ENCODE measurements at regions not wholly inside any gene's neighbourhood (a gene's known extent, or its start where the extent isn't known, plus 50 kb on each side); places are given as distances from the start of the nearest gene placed in this dataset.

- no peaks in the 10 kb centered on the region for H3K27me3 ChIP-seq (ENCODE audit: insufficient read depth, poor library complexity, severe bottlenecking)
- no peak overlapping the region for H3K27ac ChIP-seq (replicated peaks)
- no peak for DNase-seq (ENCODE audit: low read depth in 1 of 2, low spot score in 1 of 2)
- TF ChIP-seq CTCF (IDR thresholded peaks at IDR 0.05; ENCODE audit: insufficient read depth, low read length) = no peak
- TF ChIP-seq SPI1 (IDR thresholded peaks at IDR 0.05; ENCODE audit: borderline replicate concordance, low read depth) = no peak
- no peak for TF ChIP-seq REST (IDR thresholded peaks at IDR 0.05; ENCODE audit: insufficient replicate concordance, low read depth)
- no peak for TF ChIP-seq GABPA (IDR thresholded peaks at IDR 0.05; ENCODE audit: low read depth)
- TF ChIP-seq POLR2AphosphoS5 (IDR thresholded peaks at IDR 0.05; ENCODE audit: low read depth) = no peak
- H3K4me3 ChIP-seq (replicated peaks; ENCODE audit: insufficient read depth, low read length) = no peak overlapping the region
Observed at GRCh38 chr4:187814737-187815465, 180.7 kb upstream of the ZFP42 start.

- Histone ChIP-seq H3K27me3 (ENCODE audit: insufficient read depth, poor library complexity, severe bottlenecking) (no peaks in the 10 kb centered on the region), H3K4me3 (replicated peaks; ENCODE audit: insufficient read depth, low read length) (no peak overlapping the region), H3K27ac (replicated peaks) (no peak overlapping the region)
- no peak for DNase-seq (ENCODE audit: low read depth in 1 of 2, low spot score in 1 of 2)
- TF ChIP-seq POLR2AphosphoS5 (IDR thresholded peaks at IDR 0.05; ENCODE audit: low read depth) = no peak
- no peak for TF ChIP-seq CTCF (IDR thresholded peaks at IDR 0.05; ENCODE audit: insufficient read depth, low read length)
- TF ChIP-seq SPI1 (IDR thresholded peaks at IDR 0.05; ENCODE audit: borderline replicate concordance, low read depth) = no peak
- TF ChIP-seq GABPA (IDR thresholded peaks at IDR 0.05; ENCODE audit: low read depth) = no peak
- no peak for TF ChIP-seq REST (IDR thresholded peaks at IDR 0.05; ENCODE audit: insufficient replicate concordance, low read depth)
Observed at GRCh38 chr4:187826725-187827124, 168.8 kb upstream of the ZFP42 start.

GRCh38 chr4:187827631-187828030 lies 167.9 kb upstream of the ZFP42 start:
- no peak for DNase-seq (ENCODE audit: low read depth in 1 of 2, low spot score in 1 of 2)
- H3K27ac ChIP-seq (replicated peaks) = no peak overlapping the region
- TF ChIP-seq POLR2AphosphoS5 (IDR thresholded peaks at IDR 0.05; ENCODE audit: low read depth) (no peak), CTCF (IDR thresholded peaks at IDR 0.05; ENCODE audit: insufficient read depth, low read length) (no peak), SPI1 (IDR thresholded peaks at IDR 0.05; ENCODE audit: borderline replicate concordance, low read depth) (no peak), REST (IDR thresholded peaks at IDR 0.05; ENCODE audit: insufficient replicate concordance, low read depth) (no peak), GABPA (IDR thresholded peaks at IDR 0.05; ENCODE audit: low read depth) (no peak)
- no peaks in the 10 kb centered on the region for H3K27me3 ChIP-seq (ENCODE audit: insufficient read depth, poor library complexity, severe bottlenecking)
- H3K4me3 ChIP-seq (replicated peaks; ENCODE audit: insufficient read depth, low read length) = no peak overlapping the region
